SK-N-SH (cell line): ENCODE measurements at regions not wholly inside any gene's neighbourhood (a gene's known extent, or its start where the extent isn't known, plus 50 kb on each side); places are given as distances from the start of the nearest gene placed in this dataset.

Source experiments
- CTCF ChIA-PET: fragments of 300-600, 350-600 bp; formaldehyde crosslinking; extraction: SDS; loops from one replicate; lab custom pipeline; 2021; lab: Yijun Ruan, JAX
- POLR2A ChIA-PET: fragments of 350-600 bp; sonication (Branson Sonifier 250); formaldehyde crosslinking; extraction: SDS; loops from one replicate; lab custom pipeline; 2020; ENCODE audit warnings: antibody characterized with exemption, inconsistent platforms; lab: Yijun Ruan, JAX
- DNase-seq: peaks from one replicate; pipeline ENCODE4 v3.0.0; 2012
- H2AFZ ChIP-seq: fragments of 200-600 bp; sonication (generic); 2 replicates; pipeline ENCODE4 v1.8.1; 2016; ENCODE audit warnings: antibody characterized with exemption, mild to moderate bottlenecking, low read depth
- H3F3A ChIP-seq: fragments of 200-600 bp; sonication (generic); replicated peaks from 2 replicates; pipeline ENCODE3; 2016; ENCODE audit warnings: antibody characterized with exemption, mild to moderate bottlenecking; ENCODE audit not compliant: insufficient read depth
- H3K27ac ChIP-seq, 2 experiments: fragments of 200-500 bp in 1 of 2; fragments of 200-600 bp in 1 of 2; sonication (Bioruptor generic) in 1 of 2; sonication (generic), shearing (Covaris generic) in 1 of 2; 2 replicates each; pipeline versions ENCODE4 v1.5.1 to v1.6.1; 2014 to 2016; ENCODE audit warnings: low read depth in 2 of 2, inconsistent platforms in 1 of 2, low read length in 1 of 2, mild to moderate bottlenecking in 1 of 2, mixed read lengths in 1 of 2
- H3K27me3 ChIP-seq: fragments of 200-600 bp; sonication (generic), shearing (Covaris generic); 2 replicates; pipeline ENCODE4 v1.6.1; 2016; ENCODE audit warnings: mixed run types; ENCODE audit not compliant: insufficient read depth
- H3K36me3 ChIP-seq, 2 experiments: fragments of 200-500 bp in 1 of 2; fragments of 200-600 bp in 1 of 2; sonication (Bioruptor generic) in 1 of 2; sonication (generic) in 1 of 2; replicated peaks in 1 of 2; 2 replicates each; pipeline versions ENCODE3 to v1.5.1; 2014 to 2016; ENCODE audit warnings: low read length in 1 of 2, mild to moderate bottlenecking in 1 of 2; ENCODE audit not compliant: insufficient read depth in 2 of 2, control insufficient read depth in 1 of 2
- H3K4me1 ChIP-seq, 2 experiments: fragments of 200-500 bp in 1 of 2; fragments of 200-600 bp in 1 of 2; sonication (Bioruptor generic) in 1 of 2; sonication (generic), shearing (Covaris generic) in 1 of 2; 2 replicates each; pipeline versions ENCODE4 v1.5.1 to v1.6.1; 2014 to 2016; ENCODE audit warnings: low read depth in 1 of 2, low read length in 1 of 2, mixed run types in 1 of 2; ENCODE audit not compliant: insufficient read depth in 2 of 2, control insufficient read depth in 1 of 2
- H3K4me2 ChIP-seq: fragments of 200-600 bp; sonication (generic), shearing (Covaris generic); 2 replicates; pipeline ENCODE4 v1.6.1; 2017; ENCODE audit warnings: mixed run types
- H3K4me3 ChIP-seq, 2 experiments: fragments of 200-500 bp in 1 of 2; fragments of 200-600 bp in 1 of 2; sonication (Bioruptor generic) in 1 of 2; sonication (generic), shearing (Covaris generic) in 1 of 2; 2 replicates each; pipeline versions ENCODE4 v1.5.1 to v1.8.1; 2014 to 2016; ENCODE audit warnings: low read depth in 2 of 2, inconsistent platforms in 1 of 2, low read length in 1 of 2, mild to moderate bottlenecking in 1 of 2, mixed read lengths in 1 of 2, moderate library complexity in 1 of 2
- H3K79me2 ChIP-seq: fragments of 200-600 bp; sonication (generic); 2 replicates; pipeline ENCODE4 v1.8.1; 2017; ENCODE audit warnings: mild to moderate bottlenecking; ENCODE audit not compliant: insufficient read depth
- H3K9ac ChIP-seq: fragments of 200-600 bp; sonication (generic); 2 replicates; pipeline ENCODE4 v1.6.1; 2017; ENCODE audit warnings: mixed run types
- H3K9me2 ChIP-seq: fragments of 200-600 bp; sonication (generic); 2 replicates; pipeline ENCODE4 v1.6.1; 2017; ENCODE audit warnings: mixed run types
- H3K9me3 ChIP-seq: fragments of 200-600 bp; sonication (generic); 2 replicates; pipeline ENCODE4 v1.6.1; 2017; ENCODE audit warnings: mixed run types, mild to moderate bottlenecking, moderate library complexity
- H4K20me1 ChIP-seq: fragments of 200-600 bp; sonication (generic); 2 replicates; pipeline ENCODE4 v1.6.1; 2017; ENCODE audit warnings: mild to moderate bottlenecking, mixed run types; ENCODE audit not compliant: insufficient read depth
- ELF1 ChIP-seq: IDR thresholded peaks from 2 replicates; pipeline ENCODE4 v1.4.0; 2012
- GABPA ChIP-seq: IDR thresholded peaks from 2 replicates; pipeline ENCODE4 v1.4.0; 2012; ENCODE audit warnings: low read depth, mild to moderate bottlenecking
- MEF2A ChIP-seq: IDR thresholded peaks from 2 replicates; pipeline ENCODE4 v1.4.0; 2012; ENCODE audit warnings: low read depth, borderline replicate concordance
- NFIC ChIP-seq: IDR thresholded peaks from 2 replicates; pipeline ENCODE4 v1.4.0; 2012; ENCODE audit warnings: borderline replicate concordance
- NRF1 ChIP-seq: IDR thresholded peaks from 2 replicates; pipeline ENCODE4 v1.6.1; 2012; ENCODE audit warnings: low read depth, mild to moderate bottlenecking, low read length
- RCOR1 ChIP-seq: fragments of 150-350 bp; IDR thresholded peaks from 2 replicates; pipeline ENCODE4 v1.6.1; 2017; ENCODE audit warnings: antibody characterized with exemption, low read length
- RFX5 ChIP-seq: IDR thresholded peaks from 2 replicates; pipeline ENCODE4 v1.6.1; 2012; ENCODE audit warnings: mild to moderate bottlenecking, improper control_type of control experiment, low read length
- RXRA ChIP-seq: IDR thresholded peaks from 2 replicates; pipeline ENCODE4 v1.4.0; 2012; ENCODE audit warnings: low read depth, mild to moderate bottlenecking, borderline replicate concordance
- SIN3A ChIP-seq: IDR thresholded peaks from 2 replicates; pipeline ENCODE4 v1.6.1; 2012; ENCODE audit warnings: low read depth, mild to moderate bottlenecking, low read length, moderate library complexity, borderline replicate concordance
- SMC3 ChIP-seq: IDR thresholded peaks from 2 replicates; pipeline ENCODE4 v1.6.1; 2012; ENCODE audit warnings: low read depth, low read length, improper control_type of control experiment
- USF1 ChIP-seq: IDR thresholded peaks from 2 replicates; pipeline ENCODE4 v1.4.0; 2012; ENCODE audit warnings: low read depth, borderline replicate concordance
- ZBTB33 ChIP-seq: IDR thresholded peaks from 2 replicates; pipeline ENCODE4 v1.4.0; 2012; ENCODE audit warnings: low read depth, borderline replicate concordance
- WGBS: methylation state at CpG from one replicate; pipeline ENCODE4 v1.1.6; 2017; ENCODE audit warnings: low lambda C conversion rate; 5-methylcytosine and 5-hydroxymethylcytosine counted together

- TF ChIP-seq USF1 (no peak), ZBTB33 (no peak), ELF1 (no peak), RXRA (no peak)
- H3K9me3 ChIP-seq: no peaks in the 10 kb centered on the region
- no peak overlapping the region for H3K27ac ChIP-seq
- no peak overlapping the region for H2AFZ ChIP-seq
- no peak for DNase-seq
- ChIA-PET POLR2A (no interaction called here), CTCF (interaction anchor here (1.3 kb wide), 1 partner anchor 457 kb away, joined by 3 read pairs; no protein-coding TSS in a partner anchor)
- WGBS: 92% methylated on average over 5 of the region's 5 CpGs
- no peaks in the 10 kb centered on the region for H3K79me2 ChIP-seq
- H3K4me1 ChIP-seq: no peaks in the 10 kb centered on the region; a peak in 2 of 4 replicates
- H3K9me2 ChIP-seq: no peaks in the 10 kb centered on the region
- H3K27me3 ChIP-seq: no peaks in the 10 kb centered on the region
- H3K4me2 ChIP-seq: no peak overlapping the region
- H3K36me3 ChIP-seq: no peaks in the 10 kb centered on the region
- H4K20me1 ChIP-seq: no peaks in the 10 kb centered on the region
- H3F3A ChIP-seq: no peaks in the 10 kb centered on the region
- H3K4me3 ChIP-seq: no peak overlapping the region
- no peak overlapping the region for H3K9ac ChIP-seq
Observed at GRCh38 chr10:88095223-88095721, 231.8 kb downstream of the PTEN start.

GRCh38 chr10:88095778-88096431 is 232.5 kb downstream of the PTEN start:
- no peak overlapping the region for H3K4me3 ChIP-seq
- no peak for DNase-seq
- H3K9ac ChIP-seq: no peak overlapping the region
- WGBS: 94% methylated on average over 9 of the region's 9 CpGs
- H2AFZ ChIP-seq: no peak overlapping the region
- no peaks in the 10 kb centered on the region for H3K9me3 ChIP-seq
- H3K79me2 ChIP-seq: no peaks in the 10 kb centered on the region
- ChIA-PET POLR2A (no interaction called here), CTCF (interaction anchor here (1.3 kb wide), 2 partner anchors 9 to 457 kb away, joined by 3 read pairs; no protein-coding TSS in a partner anchor)
- no peak overlapping the region for H3K4me2 ChIP-seq
- H3K9me2 ChIP-seq: no peaks in the 10 kb centered on the region
- no peak overlapping the region for H3K27ac ChIP-seq
- no peaks in the 10 kb centered on the region for H3K27me3 ChIP-seq
- no peaks in the 10 kb centered on the region for H4K20me1 ChIP-seq
- no peaks in the 10 kb centered on the region; a peak in 2 of 4 replicates for H3K4me1 ChIP-seq
- H3K36me3 ChIP-seq: no peaks in the 10 kb centered on the region
- H3F3A ChIP-seq: no peaks in the 10 kb centered on the region
- TF ChIP-seq GABPA: no peak

- H3K27me3 ChIP-seq: no peaks in the 10 kb centered on the region
- no peaks in the 10 kb centered on the region for H3F3A ChIP-seq
- 94% methylated on average over 2 of the region's 2 CpGs for WGBS
- no peaks in the 10 kb centered on the region for H3K79me2 ChIP-seq
- no peaks in the 10 kb centered on the region for H4K20me1 ChIP-seq
- no peaks in the 10 kb centered on the region for H3K9me2 ChIP-seq
- H3K4me2 ChIP-seq: no peak overlapping the region
- H3K36me3 ChIP-seq: no peaks in the 10 kb centered on the region
- ChIA-PET CTCF (interaction anchor here (1.3 kb wide), 1 partner anchor 10 kb away, joined by 3 read pairs; no protein-coding TSS in a partner anchor), POLR2A (no interaction called here)
- H3K4me1 ChIP-seq: no peaks in the 10 kb centered on the region; a peak in 1 of 4 replicates
- no peak overlapping the region for H3K27ac ChIP-seq
- no peaks in the 10 kb centered on the region for H3K9me3 ChIP-seq
- H3K4me3 ChIP-seq: no peak overlapping the region
- no peak for DNase-seq
- no peak overlapping the region for H3K9ac ChIP-seq
- no peak for TF ChIP-seq RCOR1
- no peak for TF ChIP-seq NRF1
- TF ChIP-seq SMC3: no peak
- TF ChIP-seq NFIC: no peak
- TF ChIP-seq MEF2A: no peak
- no peak for TF ChIP-seq SIN3A
- TF ChIP-seq USF1: no peak
- no peak for TF ChIP-seq RFX5
- no peak overlapping the region for H2AFZ ChIP-seq
Observed at GRCh38 chr10:88097092-88097516, 233.7 kb downstream of the PTEN start.
